UCSD-AML1 (cell line): ENCODE measurements at regions not wholly inside any gene's neighbourhood (a gene's known extent, or its start where the extent isn't known, plus 50 kb on each side); places are given as distances from the start of the nearest gene placed in this dataset.

Experiments used
- DNase-seq: peaks from one replicate; lab custom pipeline; 2025; ENCODE audit not compliant: unreplicated experiment; lab: John Stamatoyannopoulos, UW

- DNase-seq, result no peak
Observed at GRCh38 chr9:108473209-108474112, 382.3 kb downstream of the ACTL7B start.

- DNase-seq, result no peak
Observed at GRCh38 chr9:108469654-108470053, 386.1 kb downstream of the ACTL7B start.

- DNase-seq, result peak; percentile 40
Observed at GRCh38 chr9:108468364-108468763, 387.4 kb downstream of the ACTL7B start.

- DNase-seq, result no peak
Observed at GRCh38 chr9:108467653-108468324, 388.0 kb downstream of the ACTL7B start.

GRCh38 chr9:108467161-108467560, 388.6 kb downstream of the ACTL7B start:
- DNase-seq, result no peak

GRCh38 chr9:108466304-108466703, 389.5 kb downstream of the ACTL7B start:
- no peak for DNase-seq

GRCh38 chr9:108463932-108464606, 391.7 kb downstream of the ACTL7B start:
- no peak for DNase-seq

- DNase-seq, result no peak
Observed at GRCh38 chr9:108456903-108457302, 398.9 kb downstream of the ACTL7B start.

GRCh38 chr9:108445431-108446071, 410.2 kb downstream of the ACTL7B start:
- no peak for DNase-seq

GRCh38 chr9:108444400-108445358, 411.1 kb downstream of the ACTL7B start:
- no peak for DNase-seq

- DNase-seq, result no peak
Observed at GRCh38 chr9:108443741-108444140, 412.0 kb downstream of the ACTL7B start.

- no peak for DNase-seq
Observed at GRCh38 chr9:108443019-108443633, 412.7 kb downstream of the ACTL7B start.

- DNase-seq, result no peak
Observed at GRCh38 chr9:108442627-108443018, 413.2 kb downstream of the ACTL7B start.

GRCh38 chr9:108441726-108442125, 414.1 kb downstream of the ACTL7B start:
- DNase-seq, result no peak

GRCh38 chr9:108441251-108441650, 414.5 kb downstream of the ACTL7B start:
- DNase-seq, result no peak

GRCh38 chr9:108439947-108440346, 415.8 kb downstream of the ACTL7B start:
- no peak for DNase-seq

- DNase-seq, result no peak
Observed at GRCh38 chr9:108437656-108438055, 418.1 kb downstream of the ACTL7B start.

GRCh38 chr9:108436448-108436847, 419.3 kb downstream of the ACTL7B start:
- no peak for DNase-seq

- no peak for DNase-seq
Observed at GRCh38 chr9:108434502-108434901, 421.3 kb downstream of the ACTL7B start.

GRCh38 chr9:108434036-108434435, 421.8 kb downstream of the ACTL7B start:
- no peak for DNase-seq
